ENCODE measurements at regions not wholly inside any gene's neighbourhood (a gene's known extent, or its start where the extent isn't known, plus 50 kb on each side); places are given as distances from the start of the nearest gene placed in this dataset.
A peak's percentile ranks its signal among the peaks of the same experiment; 100 is the strongest.

DNA sequence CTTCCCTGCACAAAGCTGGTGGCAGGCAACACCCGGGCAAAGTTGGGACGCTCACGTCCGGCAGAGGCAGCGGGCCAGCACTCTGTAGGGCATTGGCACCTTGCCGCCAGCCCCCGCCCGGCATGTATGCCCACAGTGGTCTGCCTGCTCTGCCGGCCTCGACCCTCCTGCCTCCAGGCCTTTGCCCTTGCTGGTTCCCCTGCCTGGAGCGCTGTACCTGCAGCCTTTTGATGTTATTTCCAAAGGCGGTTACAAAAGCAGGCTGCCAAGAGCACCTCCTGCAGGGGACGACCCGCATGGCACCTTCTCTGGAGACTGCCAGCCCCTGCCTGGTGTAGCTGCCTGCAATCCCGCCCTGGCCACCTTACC is 56.5 kb upstream of the SHISAL1 start:
- DNase-seq: peak; percentile 53
- Histone ChIP-seq H3K4me3 (no peak overlapping the region), H3K4me1 (no peaks in the 10 kb centered on the region), H3K36me3 (no peaks in the 10 kb centered on the region), H3K9me3 (no peaks in the 10 kb centered on the region), H3K27me3 (no peaks in the 10 kb centered on the region), H3K27ac (no peak overlapping the region)
- intact Hi-C loops (cut with DNase I): no loop called here
- no peak for ATAC-seq
- TF ChIP-seq, protein P1, sequence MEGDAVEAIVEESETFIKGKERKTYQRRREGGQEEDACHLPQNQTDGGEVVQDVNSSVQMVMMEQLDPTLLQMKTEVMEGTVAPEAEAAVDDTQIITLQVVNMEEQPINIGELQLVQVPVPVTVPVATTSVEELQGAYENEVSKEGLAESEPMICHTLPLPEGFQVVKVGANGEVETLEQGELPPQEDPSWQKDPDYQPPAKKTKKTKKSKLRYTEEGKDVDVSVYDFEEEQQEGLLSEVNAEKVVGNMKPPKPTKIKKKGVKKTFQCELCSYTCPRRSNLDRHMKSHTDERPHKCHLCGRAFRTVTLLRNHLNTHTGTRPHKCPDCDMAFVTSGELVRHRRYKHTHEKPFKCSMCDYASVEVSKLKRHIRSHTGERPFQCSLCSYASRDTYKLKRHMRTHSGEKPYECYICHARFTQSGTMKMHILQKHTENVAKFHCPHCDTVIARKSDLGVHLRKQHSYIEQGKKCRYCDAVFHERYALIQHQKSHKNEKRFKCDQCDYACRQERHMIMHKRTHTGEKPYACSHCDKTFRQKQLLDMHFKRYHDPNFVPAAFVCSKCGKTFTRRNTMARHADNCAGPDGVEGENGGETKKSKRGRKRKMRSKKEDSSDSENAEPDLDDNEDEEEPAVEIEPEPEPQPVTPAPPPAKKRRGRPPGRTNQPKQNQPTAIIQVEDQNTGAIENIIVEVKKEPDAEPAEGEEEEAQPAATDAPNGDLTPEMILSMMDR (IDR thresholded peaks at IDR 0.05): no peak

GRCh38 chr22:44368611-44369292 is 56.0 kb upstream of the SHISAL1 start:
- Histone ChIP-seq H3K9me3 (no peaks in the 10 kb centered on the region), H3K36me3 (no peaks in the 10 kb centered on the region), H3K4me1 (peaks cover 3% of the 10 kb centered on the region), H3K4me3 (no peak overlapping the region), H3K27ac (no peak overlapping the region), H3K27me3 (no peaks in the 10 kb centered on the region)
- ATAC-seq (no peak), DNase-seq (peak; percentile 34)
- intact Hi-C loops (cut with DNase I): no loop called here
- TF ChIP-seq, protein P1 (IDR thresholded peaks at IDR 0.05): no peak

DNA sequence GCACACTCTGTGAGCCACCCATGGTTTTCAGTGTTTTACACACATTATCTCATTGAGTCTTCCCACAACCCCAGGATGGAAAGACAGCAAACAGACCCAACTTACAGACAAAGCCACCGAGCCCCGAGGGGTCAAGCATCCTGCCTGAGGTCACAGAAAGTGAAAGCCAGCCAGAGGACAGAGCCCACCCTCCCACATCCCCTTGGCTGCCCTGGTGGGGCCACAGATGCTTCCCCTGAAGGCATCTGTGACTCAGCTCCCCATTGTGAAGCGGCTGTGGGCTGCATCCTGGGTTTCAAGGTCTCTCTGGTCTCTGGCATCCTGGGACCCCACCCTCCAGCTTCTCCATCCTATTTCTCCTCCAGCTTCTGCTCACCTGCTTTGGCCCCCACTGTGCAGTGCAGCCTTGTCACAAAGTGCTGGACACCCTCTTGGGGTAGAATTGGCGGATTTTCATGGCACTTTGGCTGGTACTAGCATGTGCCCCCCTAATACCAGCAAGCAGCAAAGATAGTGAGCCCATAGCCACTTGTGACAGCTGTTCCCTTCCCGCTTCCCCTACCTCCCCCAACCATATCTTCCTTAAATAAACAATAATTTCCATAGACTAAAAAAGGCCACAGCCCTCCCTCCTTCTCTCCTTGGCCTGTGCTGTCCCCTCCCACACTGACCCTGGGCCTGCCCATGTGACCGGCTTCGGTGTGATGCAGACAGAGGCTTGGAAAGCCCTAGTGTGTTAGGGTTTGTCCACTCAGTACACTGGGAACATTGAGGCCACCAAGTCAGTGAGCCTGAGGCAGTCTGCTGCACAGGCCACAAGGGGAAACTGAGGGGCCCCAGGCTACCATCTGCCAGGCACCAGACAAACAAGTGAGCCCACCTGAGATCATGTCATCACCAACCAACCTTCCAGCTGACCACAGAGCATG is 53.9 kb upstream of the SHISAL1 start:
- no peak overlapping the region for H3K27ac ChIP-seq
- no peaks in the 10 kb centered on the region for H3K36me3 ChIP-seq
- H3K9me3 ChIP-seq: no peaks in the 10 kb centered on the region
- intact Hi-C loops (cut with DNase I): no loop called here
- TF ChIP-seq, protein P1 (IDR thresholded peaks at IDR 0.05): no peak
- peaks cover 13% of the 10 kb centered on the region for H3K4me1 ChIP-seq
- H3K27me3 ChIP-seq: no peaks in the 10 kb centered on the region
- DNase-seq (peak; percentile 54), ATAC-seq (no peak)
- H3K4me3 ChIP-seq: no peak overlapping the region

DNA sequence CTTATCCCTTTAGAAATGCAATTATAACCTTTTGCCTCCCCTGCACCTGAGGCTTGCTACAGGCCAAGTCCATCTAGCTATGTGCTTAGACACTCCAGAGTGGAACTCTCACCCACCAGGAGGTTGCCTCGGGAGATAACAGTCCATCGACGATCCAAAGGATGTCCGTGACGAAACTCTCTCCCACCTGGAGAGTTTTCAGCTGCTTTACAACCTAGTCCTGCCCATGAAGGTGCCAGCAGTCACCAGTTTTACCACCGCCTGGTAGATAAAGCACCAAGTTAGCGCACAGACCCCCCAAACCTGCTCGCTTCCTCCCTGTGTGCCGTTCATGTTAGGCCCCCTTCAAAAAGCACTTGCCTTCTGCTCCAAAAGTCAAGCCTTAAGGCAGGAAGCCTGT is 53.1 kb upstream of the SHISAL1 start:
- DNase-seq: peak; percentile 25
- Histone ChIP-seq H3K4me3 (no peak overlapping the region), H3K27me3 (no peaks in the 10 kb centered on the region), H3K4me1 (peaks cover 16% of the 10 kb centered on the region), H3K36me3 (no peaks in the 10 kb centered on the region), H3K27ac (no peak overlapping the region), H3K9me3 (no peaks in the 10 kb centered on the region)
- ATAC-seq: no peak
- TF ChIP-seq, protein P1 (IDR thresholded peaks at IDR 0.05): no peak
- intact Hi-C loops (cut with DNase I): no loop called here

DNA sequence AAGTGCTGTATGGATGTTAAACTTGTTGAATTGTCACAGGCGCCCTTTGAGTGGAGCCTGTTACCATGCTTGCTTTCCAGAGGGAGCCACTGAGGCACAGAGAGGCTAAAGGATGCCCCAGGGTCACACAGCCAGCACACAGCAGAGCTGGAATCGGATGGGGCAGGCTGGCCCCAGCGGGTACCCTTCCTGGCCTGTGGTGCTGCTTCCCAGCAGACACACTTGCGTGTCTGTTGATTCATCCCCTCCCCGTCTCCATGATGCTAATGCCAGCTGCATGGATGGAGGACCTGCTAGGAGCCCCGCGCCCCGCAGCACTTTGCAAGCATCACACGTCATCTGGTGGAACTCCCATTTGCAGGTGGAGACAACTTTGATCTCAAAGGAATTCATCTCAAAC is 52.4 kb upstream of the SHISAL1 start:
- H3K36me3 ChIP-seq: no peaks in the 10 kb centered on the region
- DNase-seq: peak; percentile 42
- H3K27ac ChIP-seq: no peak overlapping the region
- H3K27me3 ChIP-seq: no peaks in the 10 kb centered on the region
- peaks cover 19% of the 10 kb centered on the region for H3K4me1 ChIP-seq
- TF ChIP-seq, protein P1 (IDR thresholded peaks at IDR 0.05): no peak
- no peak overlapping the region for H3K4me3 ChIP-seq
- no peak for ATAC-seq
- no peaks in the 10 kb centered on the region for H3K9me3 ChIP-seq
- intact Hi-C loops (cut with DNase I): no loop called here
